HG03039 (cell line): ENCODE measurements at regions not wholly inside any gene's neighbourhood (a gene's known extent, or its start where the extent isn't known, plus 50 kb on each side); places are given as distances from the start of the nearest gene placed in this dataset.

Experiments used
- ATAC-seq: cut with Tn5 transposase; IDR thresholded peaks from one replicate; pipeline ENCODE4 v1.9.1; 2021; ENCODE audit warnings: mild to moderate bottlenecking, moderate library complexity; ENCODE audit not compliant: unreplicated experiment

DNA sequence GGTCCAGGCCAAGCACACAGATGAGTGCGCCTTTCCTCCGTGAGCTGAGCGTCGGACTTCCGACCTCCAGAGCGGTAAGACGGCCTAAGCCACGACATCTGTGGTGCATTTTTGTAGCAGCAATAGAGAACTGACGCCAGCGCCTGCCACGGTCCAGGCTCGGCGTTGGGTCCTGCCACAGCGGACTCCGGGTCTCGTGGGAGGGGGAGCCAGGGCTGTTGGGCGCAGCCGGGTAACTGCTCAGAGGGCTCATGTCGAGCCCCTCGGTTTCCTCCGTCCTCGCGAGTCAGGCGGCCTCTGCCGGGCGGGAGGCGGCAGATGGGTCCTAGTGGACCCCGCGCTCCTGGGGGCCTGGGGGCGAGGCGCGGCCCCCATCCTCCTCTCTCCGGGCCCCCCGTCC, 216.1 kb downstream of the QKI start:
- no peak for ATAC-seq

GRCh38 chr6:163630096-163630495, 215.6 kb downstream of the QKI start:
- ATAC-seq: no peak
